Liver (tissue), 8 donors: ENCODE measurements at regions not wholly inside any gene's neighbourhood (a gene's known extent, or its start where the extent isn't known, plus 50 kb on each side); places are given as distances from the start of the nearest gene placed in this dataset.

Source experiments
- DNase-seq: peaks from one replicate; pipeline ENCODE4 v3.0.0-alpha.2; 2017; ENCODE audit warnings: low spot score
- H3K27ac ChIP-seq, 2 donors: one replicate each; pipeline ENCODE4 v1.7.0; 2013; ENCODE audit warnings: inconsistent platforms in 2 of 2, low read length in 2 of 2, control low read depth in 1 of 2, low read depth in 1 of 2, mild to moderate bottlenecking in 1 of 2
- H3K27me3 ChIP-seq, 4 donors: one replicate each; pipeline versions ENCODE4 v1.6.1 to v1.7.0; 2013; ENCODE audit warnings: low read length in 3 of 4, inconsistent platforms in 1 of 4, mild to moderate bottlenecking in 1 of 4, moderate library complexity in 1 of 4; ENCODE audit not compliant: control insufficient read depth in 4 of 4, insufficient read depth in 4 of 4
- H3K36me3 ChIP-seq, 4 donors: one replicate each; pipeline versions ENCODE4 v1.6.1 to v1.7.0; 2013; ENCODE audit warnings: low read length in 3 of 4, mild to moderate bottlenecking in 3 of 4, low read depth in 1 of 4, moderate library complexity in 1 of 4; ENCODE audit not compliant: control insufficient read depth in 4 of 4, insufficient read depth in 3 of 4
- H3K4me1 ChIP-seq, 4 donors: one replicate each; pipeline versions ENCODE4 v1.6.1 to v1.7.0; 2013; ENCODE audit warnings: low read length in 3 of 4, mild to moderate bottlenecking in 3 of 4, moderate library complexity in 1 of 4; ENCODE audit not compliant: control insufficient read depth in 4 of 4, insufficient read depth in 4 of 4
- H3K4me3 ChIP-seq, 3 donors: one replicate each; pipeline versions ENCODE4 v1.6.1 to v1.7.0; 2013; ENCODE audit warnings: low read length in 3 of 3, control low read depth in 1 of 3, low read depth in 1 of 3, mild to moderate bottlenecking in 1 of 3
- H3K9ac ChIP-seq, 2 donors: one replicate each; pipeline ENCODE4 v1.7.0; 2013; ENCODE audit warnings: low read length in 2 of 2, mild to moderate bottlenecking in 2 of 2, moderate library complexity in 2 of 2, control low read depth in 1 of 2, low read depth in 1 of 2
- H3K9me3 ChIP-seq, 4 donors: one replicate each; pipeline versions ENCODE4 v1.6.1 to v1.7.0; 2013; ENCODE audit warnings: low read length in 3 of 4; ENCODE audit not compliant: control insufficient read depth in 4 of 4
- EGR1 ChIP-seq, 2 donors: IDR thresholded peaks; 2 replicates each; pipeline ENCODE4 v1.6.1; 2016 to 2018; ENCODE audit warnings: antibody characterized with exemption in 2 of 2, low read depth in 2 of 2
- FOXA1 ChIP-seq: IDR thresholded peaks from 2 replicates; pipeline ENCODE4 v1.6.1; 2016; ENCODE audit warnings: antibody characterized with exemption
- GABPA ChIP-seq, 2 donors: IDR thresholded peaks in 1 of 2; conservative IDR thresholded peaks in 1 of 2; 2 replicates each; pipeline ENCODE4 v1.6.1; 2016; ENCODE audit warnings: antibody characterized with exemption in 2 of 2, mild to moderate bottlenecking in 1 of 2, moderate library complexity in 1 of 2
- HNF4G ChIP-seq: IDR thresholded peaks from 2 replicates; pipeline ENCODE4 v1.6.1; 2016; ENCODE audit warnings: antibody characterized with exemption
- NR2F2 ChIP-seq: IDR thresholded peaks from 2 replicates; pipeline ENCODE4 v1.6.1; 2016; ENCODE audit warnings: antibody characterized with exemption
- RAD21 ChIP-seq, 2 donors: IDR thresholded peaks; 2 replicates each; pipeline ENCODE4 v1.6.1; 2016; ENCODE audit warnings: antibody characterized with exemption in 2 of 2, mild to moderate bottlenecking in 2 of 2
- RXRA ChIP-seq, 2 donors: IDR thresholded peaks; 2 replicates each; pipeline ENCODE4 v1.6.1; 2017 to 2018; ENCODE audit warnings: antibody characterized with exemption in 2 of 2, mild to moderate bottlenecking in 1 of 2
- SP1 ChIP-seq: IDR thresholded peaks from 2 replicates; pipeline ENCODE4 v1.6.1; 2018; ENCODE audit warnings: antibody characterized with exemption, mild to moderate bottlenecking
- TAF1 ChIP-seq: conservative IDR thresholded peaks from 2 replicates; pipeline ENCODE4 v1.6.1; 2016; ENCODE audit warnings: antibody characterized with exemption, mild to moderate bottlenecking
- YY1 ChIP-seq: IDR thresholded peaks from 2 replicates; pipeline ENCODE4 v1.6.1; 2016; ENCODE audit warnings: antibody characterized with exemption, mild to moderate bottlenecking
- WGBS: extraction: QIAGEN DNeasy Blood & Tissue Kit; methylation state at CpG from one replicate; pipeline ENCODE4 v1.1.7; 2013; 5-methylcytosine and 5-hydroxymethylcytosine counted together
- TF ChIP-seq, protein P1 (sequence below): fragments of 150-350 bp; IDR thresholded peaks from 2 replicates; pipeline ENCODE4 v1.5.1; 2017; ENCODE audit warnings: improper control_type of control experiment, low read depth, low read length; ENCODE audit not compliant: missing input control
- TF ChIP-seq, protein P2 (sequence below): IDR thresholded peaks from 2 replicates; pipeline ENCODE4 v1.6.1; 2016; ENCODE audit warnings: antibody characterized with exemption
- TF ChIP-seq, protein P3 (sequence below): IDR thresholded peaks from 2 replicates; pipeline ENCODE4 v1.6.1; 2016; ENCODE audit warnings: antibody characterized with exemption, mild to moderate bottlenecking
- TF ChIP-seq, protein P4 (sequence below): IDR thresholded peaks from 2 replicates; pipeline ENCODE4 v1.6.1; 2016; ENCODE audit warnings: antibody characterized with exemption
- donor health status: healthy.
- donor health status: healthy.
- donor health status: healthy.
- donor health status: healthy.
- donor health status: healthy.

DNA sequence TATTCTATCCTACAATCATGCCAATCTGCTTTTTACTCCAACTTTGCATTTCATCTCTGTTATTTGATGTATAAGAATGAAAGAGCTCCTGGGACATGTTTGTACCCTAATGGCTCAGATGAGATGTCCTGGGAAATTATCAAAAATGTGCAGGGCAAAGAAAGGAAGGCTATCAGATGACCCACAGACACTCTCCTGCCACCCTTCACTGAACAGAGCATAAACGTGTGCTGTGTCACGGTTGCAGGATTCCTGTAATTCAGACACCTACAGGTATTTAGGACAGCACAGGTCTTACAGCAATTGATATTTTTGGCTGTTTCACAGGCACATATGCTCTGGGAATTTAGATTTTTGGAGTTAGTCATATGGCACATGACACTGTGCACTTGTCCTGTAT, 149.2 kb upstream of the GAS1 start (continued):
- TF ChIP-seq, protein P1, sequence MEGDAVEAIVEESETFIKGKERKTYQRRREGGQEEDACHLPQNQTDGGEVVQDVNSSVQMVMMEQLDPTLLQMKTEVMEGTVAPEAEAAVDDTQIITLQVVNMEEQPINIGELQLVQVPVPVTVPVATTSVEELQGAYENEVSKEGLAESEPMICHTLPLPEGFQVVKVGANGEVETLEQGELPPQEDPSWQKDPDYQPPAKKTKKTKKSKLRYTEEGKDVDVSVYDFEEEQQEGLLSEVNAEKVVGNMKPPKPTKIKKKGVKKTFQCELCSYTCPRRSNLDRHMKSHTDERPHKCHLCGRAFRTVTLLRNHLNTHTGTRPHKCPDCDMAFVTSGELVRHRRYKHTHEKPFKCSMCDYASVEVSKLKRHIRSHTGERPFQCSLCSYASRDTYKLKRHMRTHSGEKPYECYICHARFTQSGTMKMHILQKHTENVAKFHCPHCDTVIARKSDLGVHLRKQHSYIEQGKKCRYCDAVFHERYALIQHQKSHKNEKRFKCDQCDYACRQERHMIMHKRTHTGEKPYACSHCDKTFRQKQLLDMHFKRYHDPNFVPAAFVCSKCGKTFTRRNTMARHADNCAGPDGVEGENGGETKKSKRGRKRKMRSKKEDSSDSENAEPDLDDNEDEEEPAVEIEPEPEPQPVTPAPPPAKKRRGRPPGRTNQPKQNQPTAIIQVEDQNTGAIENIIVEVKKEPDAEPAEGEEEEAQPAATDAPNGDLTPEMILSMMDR: no peak
- TF ChIP-seq, protein P2, sequence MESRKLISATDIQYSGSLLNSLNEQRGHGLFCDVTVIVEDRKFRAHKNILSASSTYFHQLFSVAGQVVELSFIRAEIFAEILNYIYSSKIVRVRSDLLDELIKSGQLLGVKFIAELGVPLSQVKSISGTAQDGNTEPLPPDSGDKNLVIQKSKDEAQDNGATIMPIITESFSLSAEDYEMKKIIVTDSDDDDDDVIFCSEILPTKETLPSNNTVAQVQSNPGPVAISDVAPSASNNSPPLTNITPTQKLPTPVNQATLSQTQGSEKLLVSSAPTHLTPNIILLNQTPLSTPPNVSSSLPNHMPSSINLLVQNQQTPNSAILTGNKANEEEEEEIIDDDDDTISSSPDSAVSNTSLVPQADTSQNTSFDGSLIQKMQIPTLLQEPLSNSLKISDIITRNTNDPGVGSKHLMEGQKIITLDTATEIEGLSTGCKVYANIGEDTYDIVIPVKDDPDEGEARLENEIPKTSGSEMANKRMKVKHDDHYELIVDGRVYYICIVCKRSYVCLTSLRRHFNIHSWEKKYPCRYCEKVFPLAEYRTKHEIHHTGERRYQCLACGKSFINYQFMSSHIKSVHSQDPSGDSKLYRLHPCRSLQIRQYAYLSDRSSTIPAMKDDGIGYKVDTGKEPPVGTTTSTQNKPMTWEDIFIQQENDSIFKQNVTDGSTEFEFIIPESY: no peak
- TF ChIP-seq TAF1 (no peak), RXRA (IDR thresholded peaks at IDR 0.05) (no peak), EGR1 (IDR thresholded peaks at IDR 0.05; ENCODE audit: low read depth in 2 of 2) (no peak)

DNA sequence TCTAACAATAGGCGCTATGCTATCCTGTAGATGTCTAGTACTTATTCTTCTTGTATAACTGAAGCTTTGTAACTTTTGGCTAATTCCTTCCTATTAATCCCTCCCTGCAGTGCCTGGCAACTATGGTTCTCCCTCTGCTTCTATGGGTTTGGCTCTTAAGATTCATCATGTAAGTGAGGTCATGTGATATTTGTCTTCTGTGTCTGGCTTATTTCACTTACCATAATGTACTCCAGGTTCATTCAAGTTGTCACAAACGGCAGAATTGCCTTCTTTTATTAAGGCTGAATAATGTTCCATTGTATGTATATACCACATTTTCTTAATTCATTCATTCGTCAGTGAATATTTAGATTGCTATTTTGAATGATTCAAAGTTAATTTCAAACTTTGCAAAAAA, 149.9 kb upstream of the GAS1 start:
- no peak overlapping the region for H3K27ac ChIP-seq
- no peak overlapping the region for H3K9ac ChIP-seq
- H3K9me3 ChIP-seq: peaks cover 0 to 5% (median under 1%) of the 10 kb centered on the region in 4 donors
- TF ChIP-seq, protein P1: no peak
- TF ChIP-seq RAD21 (IDR thresholded peaks at IDR 0.05): no peak
- TF ChIP-seq, protein P3, sequence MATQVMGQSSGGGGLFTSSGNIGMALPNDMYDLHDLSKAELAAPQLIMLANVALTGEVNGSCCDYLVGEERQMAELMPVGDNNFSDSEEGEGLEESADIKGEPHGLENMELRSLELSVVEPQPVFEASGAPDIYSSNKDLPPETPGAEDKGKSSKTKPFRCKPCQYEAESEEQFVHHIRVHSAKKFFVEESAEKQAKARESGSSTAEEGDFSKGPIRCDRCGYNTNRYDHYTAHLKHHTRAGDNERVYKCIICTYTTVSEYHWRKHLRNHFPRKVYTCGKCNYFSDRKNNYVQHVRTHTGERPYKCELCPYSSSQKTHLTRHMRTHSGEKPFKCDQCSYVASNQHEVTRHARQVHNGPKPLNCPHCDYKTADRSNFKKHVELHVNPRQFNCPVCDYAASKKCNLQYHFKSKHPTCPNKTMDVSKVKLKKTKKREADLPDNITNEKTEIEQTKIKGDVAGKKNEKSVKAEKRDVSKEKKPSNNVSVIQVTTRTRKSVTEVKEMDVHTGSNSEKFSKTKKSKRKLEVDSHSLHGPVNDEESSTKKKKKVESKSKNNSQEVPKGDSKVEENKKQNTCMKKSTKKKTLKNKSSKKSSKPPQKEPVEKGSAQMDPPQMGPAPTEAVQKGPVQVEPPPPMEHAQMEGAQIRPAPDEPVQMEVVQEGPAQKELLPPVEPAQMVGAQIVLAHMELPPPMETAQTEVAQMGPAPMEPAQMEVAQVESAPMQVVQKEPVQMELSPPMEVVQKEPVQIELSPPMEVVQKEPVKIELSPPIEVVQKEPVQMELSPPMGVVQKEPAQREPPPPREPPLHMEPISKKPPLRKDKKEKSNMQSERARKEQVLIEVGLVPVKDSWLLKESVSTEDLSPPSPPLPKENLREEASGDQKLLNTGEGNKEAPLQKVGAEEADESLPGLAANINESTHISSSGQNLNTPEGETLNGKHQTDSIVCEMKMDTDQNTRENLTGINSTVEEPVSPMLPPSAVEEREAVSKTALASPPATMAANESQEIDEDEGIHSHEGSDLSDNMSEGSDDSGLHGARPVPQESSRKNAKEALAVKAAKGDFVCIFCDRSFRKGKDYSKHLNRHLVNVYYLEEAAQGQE: no peak
- TF ChIP-seq YY1: no peak
- no peak for TF ChIP-seq NR2F2
- TF ChIP-seq FOXA1: no peak
- TF ChIP-seq TAF1: no peak
- no peak for TF ChIP-seq HNF4G
- TF ChIP-seq, protein P2: no peak
- no peak for TF ChIP-seq SP1
- TF ChIP-seq, protein P4, sequence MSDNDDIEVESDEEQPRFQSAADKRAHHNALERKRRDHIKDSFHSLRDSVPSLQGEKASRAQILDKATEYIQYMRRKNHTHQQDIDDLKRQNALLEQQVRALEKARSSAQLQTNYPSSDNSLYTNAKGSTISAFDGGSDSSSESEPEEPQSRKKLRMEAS: no peak
- no peak for TF ChIP-seq GABPA (IDR thresholded peaks at IDR 0.05 in 1 of 2, conservative IDR thresholded peaks at IDR 0.05 in 1 of 2)
- TF ChIP-seq EGR1 (IDR thresholded peaks at IDR 0.05; ENCODE audit: low read depth in 2 of 2): no peak
- no peak for TF ChIP-seq RXRA (IDR thresholded peaks at IDR 0.05)
- no peaks in the 10 kb centered on the region for H3K27me3 ChIP-seq
- H3K4me1 ChIP-seq: no peaks in the 10 kb centered on the region
- no peaks in the 10 kb centered on the region for H3K36me3 ChIP-seq
- H3K4me3 ChIP-seq: no peak overlapping the region
- 76% methylated on average over 3 of the region's 3 CpGs for WGBS
- DNase-seq: no peak
